Hypothalamus (tissue), 51 donors: ENCODE measurements at regions not wholly inside any gene's neighbourhood (a gene's known extent, or its start where the extent isn't known, plus 50 kb on each side); places are given as distances from the start of the nearest gene placed in this dataset.

Experiments used
- DNase-seq, 51 donors: peaks; one replicate each; lab custom pipeline; 2025; lab: John Stamatoyannopoulos, UW

- DNase-seq, result no peak
These were observed 143.4 kb downstream of the CDC5L start for GRCh38 chr6:44530910-44531234.

- DNase-seq, result peak in 25 of 51 donors; percentile 5 to 64 (median 27)
These were observed 144.0 kb downstream of the CDC5L start for GRCh38 chr6:44531442-44532015.

GRCh38 chr6:44533421-44533820 is 145.9 kb downstream of the CDC5L start:
- DNase-seq, result no peak

- no peak for DNase-seq
These were observed 146.8 kb downstream of the CDC5L start for GRCh38 chr6:44534291-44534690.

- no peak for DNase-seq
These were observed 147.9 kb downstream of the CDC5L start for GRCh38 chr6:44535446-44535845.

GRCh38 chr6:44535967-44536366 is 148.5 kb downstream of the CDC5L start:
- DNase-seq, result no peak

GRCh38 chr6:44537306-44538049 is 150.0 kb downstream of the CDC5L start:
- no peak for DNase-seq

- no peak for DNase-seq
These were observed 150.8 kb downstream of the CDC5L start for GRCh38 chr6:44538131-44538806.

GRCh38 chr6:44538807-44539201 is 151.3 kb downstream of the CDC5L start:
- DNase-seq, result no peak

GRCh38 chr6:44539701-44540355 is 152.3 kb downstream of the CDC5L start:
- DNase-seq, result no peak

GRCh38 chr6:44540881-44541280 is 153.4 kb downstream of the CDC5L start:
- no peak for DNase-seq

GRCh38 chr6:44542401-44543116 is 155.1 kb downstream of the CDC5L start:
- DNase-seq, result peak in 28 of 51 donors; percentile 6 to 72 (median 34)

GRCh38 chr6:44543664-44544063 is 156.2 kb downstream of the CDC5L start:
- DNase-seq, result no peak

- no peak for DNase-seq
These were observed 157.7 kb downstream of the CDC5L start for GRCh38 chr6:44545224-44545623.

- no peak for DNase-seq
These were observed 160.8 kb downstream of the CDC5L start for GRCh38 chr6:44548319-44548718.

- DNase-seq, result no peak
These were observed 162.0 kb downstream of the CDC5L start for GRCh38 chr6:44549516-44549915.

- no peak for DNase-seq
These were observed 166.7 kb downstream of the CDC5L start for GRCh38 chr6:44554194-44554593.

GRCh38 chr6:44554861-44555260 is 167.4 kb downstream of the CDC5L start:
- DNase-seq, result peak in 8 of 51 donors; percentile 5 to 39 (median 22)

GRCh38 chr6:44556046-44556445 is 168.5 kb downstream of the CDC5L start:
- no peak for DNase-seq

GRCh38 chr6:44558024-44558831 is 170.7 kb downstream of the CDC5L start:
- DNase-seq, result no peak
